ENCODE measurements at regions not wholly inside any gene's neighbourhood (a gene's known extent, or its start where the extent isn't known, plus 50 kb on each side); places are given as distances from the start of the nearest gene placed in this dataset.

DNA sequence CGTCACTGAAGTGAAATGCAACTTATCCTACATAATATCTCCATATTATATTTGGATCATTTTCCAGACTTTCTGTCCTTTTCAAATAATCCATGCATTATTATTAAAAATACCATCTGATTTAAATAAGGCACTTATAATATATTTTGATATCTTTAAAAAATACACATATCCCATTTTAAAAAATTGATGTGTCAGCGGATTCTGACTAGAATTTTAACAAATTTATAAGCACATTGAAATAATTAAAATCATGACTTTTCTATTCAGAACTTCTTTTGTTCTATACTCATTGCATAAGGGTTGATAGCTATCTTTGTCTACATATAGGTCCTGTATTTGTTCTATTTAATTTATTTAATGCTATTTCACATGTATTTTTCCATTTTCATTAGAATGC is 199.0 kb upstream of the DSEL start:
- TF ChIP-seq CTCF (IDR thresholded peaks at IDR 0.05) (no peak), ZFX (IDR thresholded peaks at IDR 0.05; ENCODE audit: borderline replicate concordance) (no peak)
